Stimulated activated CD8-positive, alpha-beta memory T cell treated with anti-CD3 and anti-CD28 coated beads, Interleukin-4, amount 100 ng/mL, for 48 hours (primary cell): ENCODE measurements at regions not wholly inside any gene's neighbourhood (a gene's known extent, or its start where the extent isn't known, plus 50 kb on each side); places are given as distances from the start of the nearest gene placed in this dataset.
A peak's percentile ranks its signal among the peaks of the same experiment; 100 is the strongest.

Experiments used
- DNase-seq: peaks from one replicate; pipeline ENCODE4 v3.0.0-alpha.2; 2020

DNA sequence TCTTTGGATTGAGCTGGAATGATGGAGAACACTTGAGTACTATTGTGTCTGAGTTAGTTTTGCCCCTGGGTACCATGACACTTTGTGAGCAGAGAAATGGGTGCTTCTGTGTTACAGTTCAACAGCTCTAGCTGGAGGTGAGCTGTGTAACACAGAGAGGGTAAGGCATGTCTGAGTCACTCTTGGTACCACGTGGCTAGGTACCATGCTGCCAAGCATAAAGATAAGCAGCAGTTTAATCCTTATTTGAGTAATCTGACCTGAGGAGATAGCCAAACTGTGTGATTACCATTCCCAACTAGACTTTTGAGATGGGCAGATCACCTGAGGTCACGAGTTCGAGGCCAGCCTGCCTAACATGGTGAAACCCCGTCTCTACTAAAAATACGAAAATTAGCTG lies 122.0 kb downstream of the OLFM4 start:
- no peak for DNase-seq

DNA sequence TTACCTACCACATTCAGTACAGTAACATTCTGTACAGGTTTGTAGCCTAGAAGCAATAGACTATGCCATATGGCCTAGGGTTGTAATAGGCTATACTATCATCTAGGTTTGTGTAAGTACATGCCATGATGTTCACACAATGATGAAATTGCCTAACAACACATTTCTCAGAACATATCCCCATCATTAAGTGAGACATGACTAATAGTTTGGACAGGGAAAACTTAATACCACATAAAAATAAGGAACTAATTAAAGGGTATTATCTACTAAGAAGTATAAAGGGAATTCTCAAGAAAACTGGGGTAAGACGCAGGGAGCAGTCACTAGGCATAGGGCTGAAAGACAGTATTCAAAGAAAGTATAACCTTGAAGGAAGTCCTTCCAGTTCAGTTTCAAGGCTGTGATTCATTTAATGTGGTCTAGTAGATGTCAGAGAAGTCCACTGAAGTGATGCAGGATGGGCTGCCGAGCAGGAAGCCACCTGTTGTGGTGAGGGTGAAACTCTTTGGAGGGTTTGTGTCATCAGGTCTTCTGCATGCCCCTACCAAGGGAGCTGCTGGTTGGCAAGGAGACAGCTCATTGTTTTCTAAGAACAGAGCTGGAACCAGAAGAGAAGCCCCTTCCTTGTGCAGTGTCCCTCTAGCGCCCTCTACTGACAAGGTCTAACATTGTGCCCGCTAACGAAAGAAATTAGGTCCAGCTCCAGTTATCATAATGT lies 122.9 kb downstream of the OLFM4 start:
- peak; percentile 55 for DNase-seq

DNA sequence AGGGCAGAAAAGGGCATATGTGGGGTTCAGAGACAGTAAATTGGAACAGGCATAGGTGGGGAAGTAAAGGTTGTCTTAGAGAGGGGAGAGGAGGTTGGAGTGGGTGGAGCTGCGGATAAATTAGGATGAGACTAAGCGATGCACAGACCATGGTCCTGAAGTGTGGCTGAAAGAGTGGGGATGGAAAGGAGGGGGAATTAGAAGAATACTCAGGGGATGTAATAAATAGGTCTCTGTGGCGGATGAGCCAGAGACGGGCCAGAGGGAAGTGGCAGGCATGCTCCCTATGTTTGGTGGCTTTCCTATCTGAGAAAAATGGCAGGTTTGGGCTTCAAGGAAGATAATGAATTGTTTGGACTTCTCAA lies 123.4 kb downstream of the OLFM4 start:
- DNase-seq, result no peak

DNA sequence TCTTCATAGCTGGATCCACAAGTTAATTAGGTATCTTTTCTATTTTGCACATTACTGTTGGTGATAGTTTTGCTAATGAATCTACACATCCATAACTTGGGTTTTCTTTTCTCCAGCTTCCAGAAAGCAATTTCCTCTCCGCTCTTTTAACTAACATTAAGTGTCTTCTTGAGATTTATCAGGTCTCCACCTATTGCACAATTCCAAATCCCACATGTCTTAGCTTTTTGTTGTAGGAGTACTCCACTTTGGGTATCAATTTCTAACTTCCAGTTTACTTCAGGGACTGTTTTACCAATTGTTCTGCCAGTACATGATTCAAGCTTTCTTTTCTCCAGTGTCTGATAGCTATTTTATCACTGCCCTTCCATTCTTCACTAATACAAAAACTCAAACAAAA lies 129.6 kb downstream of the OLFM4 start:
- no peak for DNase-seq

DNA sequence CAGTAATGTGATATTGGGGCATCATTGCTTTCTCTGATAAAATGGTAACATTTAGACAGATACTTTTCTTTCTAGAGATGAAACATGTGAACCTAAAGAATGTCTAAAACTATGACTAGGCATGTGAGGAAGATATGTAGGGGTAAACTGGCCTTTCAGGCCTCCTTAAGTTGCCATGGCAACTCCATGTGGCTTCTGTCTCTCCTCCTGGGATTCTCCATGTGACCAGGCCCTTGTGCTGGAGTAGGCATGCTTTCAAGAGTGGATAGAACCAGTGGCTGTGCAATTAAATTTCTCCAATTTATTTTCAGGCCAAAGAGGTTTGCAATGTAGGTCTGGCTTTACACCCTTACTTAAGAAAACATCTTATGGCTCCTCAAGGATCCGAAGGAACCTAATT lies 130.8 kb downstream of the OLFM4 start:
- DNase-seq, result no peak

DNA sequence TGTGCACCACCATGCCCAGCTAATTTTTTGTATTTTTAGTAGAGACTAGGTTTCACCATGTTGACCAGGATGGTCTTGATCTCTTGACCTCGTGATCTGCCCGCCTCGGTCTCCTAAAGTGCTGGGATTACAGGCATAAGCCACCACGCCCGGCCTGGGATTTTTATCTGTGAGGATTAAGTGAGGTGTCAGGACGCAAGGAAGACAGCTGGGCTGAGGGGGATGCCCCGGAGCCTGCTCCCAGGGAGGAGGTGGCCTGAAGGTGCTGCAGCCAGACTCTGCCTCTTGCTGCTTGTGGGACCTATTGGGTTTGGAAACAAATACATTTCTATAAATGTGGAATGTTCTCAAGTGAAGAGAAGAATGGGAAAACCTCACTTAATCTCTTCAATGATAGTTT lies 131.6 kb downstream of the OLFM4 start:
- DNase-seq, result no peak

DNA sequence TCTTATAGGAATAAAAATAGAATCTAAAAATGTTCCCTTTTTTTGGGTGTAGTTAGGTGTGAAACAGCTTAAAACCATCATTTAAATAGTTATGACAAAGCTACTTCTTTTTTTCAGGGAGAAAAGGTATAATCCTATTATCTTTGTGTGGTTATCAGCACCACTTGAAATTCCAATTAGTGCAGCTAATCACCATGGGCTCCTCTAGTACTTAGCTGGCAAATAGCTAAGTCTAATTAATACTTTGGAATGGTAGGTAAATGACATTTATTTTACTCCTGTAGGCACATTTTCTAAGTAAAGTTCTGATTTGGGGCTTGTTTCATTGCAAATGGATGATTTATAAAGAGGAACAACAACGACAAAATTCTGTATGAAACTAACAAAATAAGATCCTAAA lies 132.6 kb downstream of the OLFM4 start:
- DNase-seq, result no peak

DNA sequence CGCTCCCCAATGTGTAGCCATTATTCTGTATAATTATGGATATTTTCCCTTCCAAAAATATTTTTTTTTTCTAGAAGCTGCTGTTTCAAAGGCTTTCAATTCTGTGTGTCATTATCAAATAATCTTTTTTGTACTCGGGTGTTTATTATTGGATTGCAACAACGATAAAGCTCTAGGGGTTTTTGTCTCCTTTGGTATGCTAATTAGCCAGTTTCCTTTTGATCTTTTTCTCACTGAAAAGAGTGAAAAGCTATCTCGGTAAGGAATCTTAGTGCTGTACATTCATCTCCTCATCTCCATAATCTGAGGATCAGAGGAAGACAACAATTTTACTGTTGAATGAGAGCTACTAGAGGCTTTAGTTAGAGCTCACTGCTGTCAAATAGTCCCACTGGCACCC lies 136.6 kb downstream of the OLFM4 start:
- no peak for DNase-seq

DNA sequence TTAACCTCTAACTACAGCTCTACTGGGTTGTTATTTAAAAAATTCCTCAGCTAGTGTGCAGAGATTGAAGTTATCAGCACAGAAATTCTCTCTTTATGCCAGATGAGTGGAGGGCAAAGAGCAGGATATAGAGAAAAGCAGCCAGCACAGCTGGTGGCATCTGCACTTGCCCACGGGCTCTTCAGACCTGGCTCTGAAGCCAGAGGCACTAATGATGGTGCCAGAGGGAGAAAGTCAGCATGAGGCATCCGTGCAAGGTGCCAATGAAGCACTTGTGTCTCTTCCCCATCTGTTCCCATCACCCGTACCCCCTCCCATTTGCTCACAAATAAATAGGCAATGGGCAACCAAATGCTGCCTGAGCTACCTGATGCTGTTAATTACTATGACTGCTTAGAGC lies 138.9 kb downstream of the OLFM4 start:
- DNase-seq, result no peak

DNA sequence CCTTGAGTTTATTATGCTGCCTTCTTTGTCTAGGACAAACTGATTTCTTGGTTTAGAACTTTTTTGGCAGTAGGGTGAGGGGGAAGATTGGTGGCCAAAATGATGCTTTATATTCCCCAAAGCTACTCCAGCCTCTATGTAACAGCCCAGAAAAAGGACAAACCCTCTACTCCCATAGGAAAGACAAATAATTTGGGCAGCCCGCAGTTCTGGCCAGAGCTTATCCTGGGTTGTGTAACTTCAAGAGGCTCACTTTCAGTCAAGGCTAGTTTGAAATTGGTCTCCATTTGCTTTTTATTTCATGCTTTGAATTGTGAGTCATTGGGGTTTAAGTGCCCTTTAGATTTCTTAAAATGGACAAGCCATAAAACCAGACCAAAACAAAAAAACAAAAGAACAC lies 142.3 kb downstream of the OLFM4 start:
- no peak for DNase-seq

DNA sequence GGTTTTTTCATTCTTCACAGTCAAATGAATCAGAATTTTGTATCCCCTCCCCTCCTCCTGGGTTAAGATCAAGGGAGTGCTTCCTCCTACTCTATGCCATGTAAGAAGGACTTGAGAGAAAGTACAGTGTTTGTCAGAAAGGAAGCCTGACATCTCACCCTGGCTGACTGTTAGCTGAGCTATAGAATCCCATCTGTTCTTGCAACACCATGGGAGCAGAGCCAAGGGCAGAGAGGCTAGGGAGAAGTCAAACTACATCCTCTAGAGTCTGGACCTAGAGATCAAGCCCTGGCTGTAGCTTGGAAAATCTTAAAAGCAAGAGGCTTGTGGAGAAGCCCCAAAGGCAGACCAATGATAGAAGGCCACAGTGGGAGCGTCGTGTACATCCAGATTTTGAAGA lies 145.9 kb downstream of the OLFM4 start:
- DNase-seq, result no peak

DNA sequence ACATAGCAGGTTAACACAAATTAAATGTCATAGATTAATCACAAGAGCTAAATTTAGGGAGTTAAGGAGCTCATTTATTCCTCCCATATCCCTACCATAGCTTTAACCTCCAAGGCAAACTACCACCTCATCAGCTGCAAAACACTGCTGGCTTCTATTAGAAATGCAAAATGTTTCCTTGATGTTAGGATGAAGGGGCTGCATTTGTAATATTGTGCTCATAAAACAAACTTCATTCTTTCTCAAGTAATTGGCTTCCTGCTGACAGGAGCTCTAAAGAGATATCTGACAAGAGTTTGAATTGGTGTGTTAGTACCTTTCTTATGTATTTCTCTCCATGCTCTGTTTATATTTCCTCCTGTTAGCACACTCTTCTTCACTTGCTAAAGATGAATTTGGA lies 152.1 kb downstream of the OLFM4 start:
- DNase-seq, result no peak

DNA sequence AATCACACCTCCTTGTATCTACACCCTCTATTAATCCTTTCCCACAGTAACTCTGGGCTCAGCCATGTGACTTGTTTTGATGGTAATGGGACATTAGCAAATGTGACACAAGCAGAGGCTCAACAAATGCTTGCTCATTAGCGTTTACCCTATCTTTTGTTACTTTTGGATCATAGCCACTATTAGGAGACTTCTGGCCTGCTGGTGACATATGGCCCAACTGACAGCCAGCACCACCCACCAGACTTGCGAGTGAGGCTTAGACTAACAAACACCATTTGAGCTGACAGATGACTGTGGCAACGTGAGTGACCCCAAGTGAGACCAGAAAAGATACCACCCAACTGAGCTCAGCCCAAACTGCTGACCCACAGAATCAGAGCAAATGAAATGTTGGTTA lies 154.1 kb downstream of the OLFM4 start:
- DNase-seq, result no peak

DNA sequence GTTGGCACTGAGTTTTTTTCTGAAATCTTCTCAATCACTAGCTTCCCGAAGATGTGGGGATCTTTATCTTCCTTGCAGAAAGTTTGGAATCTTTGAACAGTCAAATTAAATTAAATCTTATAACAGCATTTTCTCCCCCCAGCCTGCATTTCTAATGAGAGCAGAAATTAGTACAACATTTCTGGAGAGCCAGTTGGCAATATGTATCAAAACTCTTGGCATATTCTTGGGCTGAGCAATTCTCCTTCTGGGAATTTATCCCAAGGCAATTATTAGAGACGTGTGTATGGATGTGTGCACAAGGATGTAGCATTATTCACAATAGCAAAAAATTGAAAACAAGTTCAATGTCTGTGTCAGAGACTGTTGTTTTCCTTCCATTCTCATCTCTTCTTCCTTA lies 159.5 kb downstream of the OLFM4 start:
- no peak for DNase-seq

DNA sequence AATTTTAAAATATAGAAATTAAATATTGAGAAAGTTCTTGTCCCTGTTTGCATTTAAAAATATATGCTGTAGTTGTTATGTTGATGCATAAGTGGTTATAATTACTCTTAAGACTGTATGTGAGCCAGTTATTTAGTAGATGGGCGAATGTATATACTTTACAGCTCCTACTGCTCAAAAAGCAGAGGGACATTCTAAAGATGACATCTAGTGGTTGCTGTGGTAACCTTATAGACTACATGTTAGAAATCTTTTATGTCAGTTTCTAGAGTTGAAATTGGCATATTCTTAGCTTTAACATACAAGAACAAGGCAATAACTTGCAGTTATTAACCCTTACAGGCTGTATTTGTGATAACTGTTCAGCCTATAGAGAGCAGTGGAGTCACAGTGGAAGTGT lies 160.5 kb downstream of the OLFM4 start:
- DNase-seq, result no peak

DNA sequence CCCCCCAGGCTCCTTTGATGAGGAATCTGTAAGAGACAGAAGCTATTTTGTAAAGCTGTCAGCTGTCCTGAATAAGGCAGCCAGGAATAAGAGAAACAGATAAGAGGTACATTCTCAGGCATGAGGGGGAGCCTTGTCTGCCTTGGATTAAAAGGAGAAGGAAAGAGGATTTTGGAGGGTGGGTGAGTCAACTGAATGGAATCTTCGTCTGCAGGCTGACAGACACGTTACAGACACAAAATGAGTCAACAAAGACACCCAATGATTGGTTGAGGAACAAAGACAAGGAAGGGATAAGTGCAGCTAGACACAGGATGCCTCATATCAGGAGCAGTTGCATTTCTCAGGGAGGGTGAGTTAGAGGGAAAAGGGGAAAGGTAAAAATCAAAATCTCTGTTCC lies 162.5 kb downstream of the OLFM4 start:
- DNase-seq, result no peak

DNA sequence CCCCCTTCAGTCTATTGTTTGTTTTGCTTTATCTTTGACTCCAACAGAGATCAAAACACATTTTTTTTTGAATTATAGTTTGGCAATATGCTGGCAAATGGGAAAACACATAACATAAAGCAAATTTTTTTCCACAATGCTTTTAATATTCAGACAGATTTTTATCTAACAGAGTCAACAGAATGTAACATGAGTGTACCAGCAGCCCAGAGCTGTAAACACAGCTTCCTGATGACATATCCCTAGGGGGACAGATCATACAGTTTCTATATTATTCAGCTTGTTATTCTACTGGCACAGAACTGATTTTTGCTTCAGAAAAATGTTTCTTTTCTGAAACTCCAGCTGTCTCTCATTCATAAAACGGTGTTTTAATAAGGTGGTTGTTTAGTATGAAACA lies 168.8 kb downstream of the OLFM4 start:
- no peak for DNase-seq

DNA sequence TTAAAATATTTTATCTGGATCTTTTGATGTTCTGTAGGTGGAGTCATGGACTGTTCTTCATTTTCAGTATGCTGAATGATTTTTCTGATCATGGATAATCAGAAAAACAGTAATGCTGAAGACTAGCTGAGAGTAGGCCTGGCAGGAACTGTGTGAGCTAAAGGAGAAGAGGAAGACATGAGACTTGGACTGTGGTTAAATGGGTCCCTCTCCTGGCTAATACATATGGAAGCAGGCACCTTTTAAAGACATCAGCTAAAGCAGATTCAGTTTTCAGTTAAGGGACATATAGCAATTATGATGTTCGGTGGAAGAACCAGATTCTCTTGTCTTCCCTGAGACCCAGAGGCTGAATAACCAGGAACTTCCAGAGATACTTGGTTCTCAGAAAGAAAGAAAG lies 169.4 kb downstream of the OLFM4 start:
- DNase-seq, result no peak

DNA sequence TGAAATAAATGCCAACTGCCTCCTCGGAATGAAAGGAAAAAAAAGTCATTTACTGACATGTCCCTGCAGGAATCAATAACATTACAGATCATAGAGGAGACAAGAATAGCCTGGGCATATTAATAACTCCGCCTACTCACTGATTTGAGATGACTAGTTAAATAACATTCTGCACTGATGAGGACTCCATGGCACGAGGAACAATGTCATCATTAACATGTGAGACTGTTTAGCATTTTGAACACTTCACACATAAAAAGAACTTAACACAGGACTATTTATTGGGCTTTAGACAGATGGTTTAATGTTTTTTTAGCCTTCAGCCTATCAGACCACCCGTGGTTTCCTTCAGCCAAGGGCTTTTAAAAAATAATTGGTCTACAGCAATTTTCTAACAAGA lies 170.1 kb downstream of the OLFM4 start:
- no peak for DNase-seq

DNA sequence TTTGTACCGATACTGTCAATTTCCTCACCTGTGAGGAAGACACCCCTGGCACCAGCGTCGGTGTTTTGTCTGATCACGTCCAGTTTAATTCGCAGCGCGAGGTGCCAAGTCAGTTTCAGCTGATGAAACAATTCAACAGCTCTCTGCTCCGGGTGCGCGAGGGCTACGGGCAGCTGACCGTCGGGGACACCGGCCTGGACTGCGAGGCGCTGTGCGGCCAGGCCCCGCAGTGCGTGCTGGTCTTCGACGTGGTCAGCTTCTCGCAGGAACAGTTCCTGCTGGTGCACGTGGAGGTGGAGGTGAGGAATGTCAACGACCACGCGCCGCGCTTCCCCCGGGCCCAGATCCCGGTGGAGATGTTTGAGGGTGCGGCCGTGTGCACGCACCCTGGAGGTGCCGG lies 171.5 kb downstream of the OLFM4 start:
- no peak for DNase-seq

DNA sequence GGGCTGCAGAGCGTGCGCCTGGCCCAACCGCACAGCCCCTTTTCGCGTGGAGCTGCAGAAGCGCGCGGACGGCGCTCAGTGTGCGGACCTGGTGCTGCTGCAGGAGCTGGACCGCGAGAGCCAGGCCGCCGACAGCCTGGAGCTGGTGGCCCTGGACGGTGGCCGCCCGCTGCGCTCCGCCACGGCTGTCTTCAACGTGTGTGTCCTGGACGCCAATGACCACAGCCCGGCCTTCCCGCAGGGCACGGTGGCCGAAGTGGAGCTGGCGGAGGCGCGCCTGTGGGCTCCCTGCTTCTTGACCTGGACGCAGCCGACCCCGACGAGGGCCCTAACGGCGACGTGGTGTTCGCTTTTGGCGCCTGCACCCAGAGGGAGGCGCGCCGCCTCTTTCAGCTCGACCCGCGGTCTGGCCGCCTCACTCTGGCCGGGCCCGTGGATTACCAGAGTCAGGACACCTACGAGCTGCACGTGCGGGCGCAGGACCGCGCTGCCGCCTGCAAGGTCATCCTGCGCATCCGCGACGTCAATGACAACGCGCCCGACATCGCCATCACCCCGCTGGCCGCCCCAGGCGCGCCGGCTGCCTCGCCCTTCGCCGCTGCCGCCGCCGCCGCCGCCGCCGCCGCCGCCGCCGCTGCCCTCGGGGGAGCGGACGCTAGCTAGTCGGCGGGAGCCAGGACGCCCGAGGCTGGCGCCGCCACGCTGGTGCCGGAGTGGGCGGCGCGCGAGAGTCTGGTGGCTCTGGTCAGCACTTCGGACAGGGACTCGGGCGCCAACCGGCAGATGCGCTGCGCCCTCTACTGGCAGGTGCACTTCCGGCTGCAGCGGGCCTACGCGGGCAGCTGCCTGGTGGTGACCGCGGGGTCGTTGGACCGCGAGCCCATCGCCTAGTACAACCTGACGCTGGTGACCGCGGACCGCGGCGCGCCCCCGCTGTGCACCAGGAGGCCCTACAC lies 172.2 kb downstream of the OLFM4 start:
- DNase-seq, result peak; percentile 47

DNA sequence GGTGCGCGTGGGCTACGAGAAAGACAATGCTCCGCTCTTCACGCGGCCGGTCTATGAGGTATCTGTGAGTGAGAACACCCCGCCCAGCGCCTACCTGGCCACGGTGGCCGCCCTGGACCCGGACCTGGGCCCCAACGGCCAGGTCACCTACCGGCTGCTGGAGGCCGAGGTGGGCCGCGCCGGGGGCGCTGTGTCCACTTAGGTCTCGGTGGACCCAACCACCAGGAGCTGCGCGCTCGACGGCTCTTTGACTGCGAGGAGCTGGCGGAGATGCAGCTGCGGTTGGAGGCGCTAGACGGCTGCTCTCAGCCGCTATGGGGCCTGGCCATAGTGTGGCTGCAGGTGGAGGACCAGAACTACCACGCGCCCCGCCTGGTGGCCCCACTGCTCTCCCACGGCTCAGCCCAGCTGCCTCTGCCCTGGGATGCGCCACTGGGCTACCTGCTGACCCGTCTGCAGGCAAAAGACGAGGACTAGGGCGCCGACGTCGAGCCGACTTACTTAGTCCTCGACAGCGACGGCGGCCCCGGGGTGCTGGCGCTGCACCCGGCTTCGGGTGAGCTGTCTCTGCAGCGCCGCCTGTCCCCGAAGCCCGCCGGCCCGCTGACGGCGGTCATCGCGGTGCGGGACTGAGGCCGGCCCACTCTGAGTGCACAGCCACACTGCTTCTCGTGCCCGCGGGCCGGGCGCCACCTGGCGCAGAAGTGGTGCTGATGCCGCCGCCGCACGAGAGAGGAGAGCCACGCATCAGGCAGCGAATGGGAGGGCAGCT lies 173.0 kb downstream of the OLFM4 start:
- no peak for DNase-seq

DNA sequence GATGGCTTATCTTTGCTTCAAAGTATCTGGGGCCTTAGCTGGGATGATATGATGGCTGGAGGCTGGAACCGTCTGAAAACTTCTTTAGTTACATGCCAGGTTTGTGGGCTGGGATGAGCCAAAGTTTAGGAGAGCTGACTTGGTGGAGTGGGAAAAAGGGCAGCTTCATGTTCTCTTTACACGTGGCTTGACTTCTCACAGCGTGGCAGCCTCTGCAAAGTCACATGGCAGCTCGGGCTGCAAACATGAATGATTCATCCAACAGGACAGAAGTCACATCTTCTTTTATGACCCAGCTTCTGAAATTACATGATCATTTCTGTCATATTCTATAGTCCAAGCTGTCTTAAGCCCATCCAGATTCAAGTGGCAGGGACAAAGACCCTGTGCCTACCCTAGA lies 176.0 kb downstream of the OLFM4 start:
- no peak for DNase-seq

DNA sequence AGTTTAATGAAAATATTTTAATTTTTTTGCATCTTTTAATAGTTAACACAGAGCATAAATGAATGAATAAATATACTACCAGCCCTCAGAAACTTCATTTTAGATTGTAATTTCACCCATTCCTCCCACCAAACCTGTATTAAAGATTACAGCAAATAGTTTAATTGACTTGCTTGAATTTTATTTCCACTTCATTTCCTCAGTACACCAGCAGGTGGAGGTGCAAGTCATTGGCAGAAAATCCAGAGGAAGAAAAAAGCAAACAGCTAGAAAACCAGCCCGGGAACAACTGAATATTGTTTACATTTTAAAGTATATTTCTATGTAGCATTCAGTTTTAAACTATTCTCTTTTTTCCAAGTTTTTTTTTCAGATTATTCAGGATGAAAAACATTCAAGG lies 177.8 kb downstream of the OLFM4 start:
- no peak for DNase-seq
